ENCODE measurements at regions not wholly inside any gene's neighbourhood (a gene's known extent, or its start where the extent isn't known, plus 50 kb on each side); places are given as distances from the start of the nearest gene placed in this dataset.

GRCh38 chr5:7978114-7978513, 109.2 kb downstream of the MTRR start:
- ChIA-PET POLR2A (no interaction called here), CTCF (no interaction called here)
- no peak overlapping the region for H3K4me3 ChIP-seq (ENCODE audit: low read depth in 2 of 2, low read length in 1 of 2)
- no peaks in the 10 kb centered on the region for H3F3A ChIP-seq (replicated peaks; ENCODE audit: insufficient read depth)
- WGBS (ENCODE audit: low lambda C conversion rate): 3% methylated on average over 1 of the region's 1 CpG
- H3K9ac ChIP-seq: no peak overlapping the region
- H3K9me3 ChIP-seq: no peaks in the 10 kb centered on the region
- H3K36me3 ChIP-seq (replicated peaks in 1 of 2; ENCODE audit: control insufficient read depth in 1 of 2, insufficient read depth in 2 of 2, low read length in 1 of 2): no peaks in the 10 kb centered on the region
- H3K27me3 ChIP-seq (ENCODE audit: insufficient read depth): no peaks in the 10 kb centered on the region; the same call in 1 of the 2 replicates
- no peak overlapping the region for H3K27ac ChIP-seq (ENCODE audit: low read depth in 2 of 2, low read length in 1 of 2)
- H3K9me2 ChIP-seq: no peaks in the 10 kb centered on the region
- no peaks in the 10 kb centered on the region for H4K20me1 ChIP-seq (ENCODE audit: insufficient read depth)
- DNase-seq: no peak
- no peaks in the 10 kb centered on the region for H3K4me1 ChIP-seq (ENCODE audit: control insufficient read depth in 1 of 2, insufficient read depth in 2 of 2, low read depth in 1 of 2, low read length in 1 of 2)
- TF ChIP-seq JUND (IDR thresholded peaks at IDR 0.05): no peak
- TF ChIP-seq EP300 (IDR thresholded peaks at IDR 0.05; ENCODE audit: borderline replicate concordance in 1 of 2, low read depth in 1 of 2, low read length in 1 of 2): no peak
- no peak for TF ChIP-seq CTCF (IDR thresholded peaks at IDR 0.05)
- TF ChIP-seq TCF12 (IDR thresholded peaks at IDR 0.05): no peak
- TF ChIP-seq POLR2AphosphoS5 (IDR thresholded peaks at IDR 0.05; ENCODE audit: low read depth, low read length): no peak
- no peak for TF ChIP-seq RXRA (IDR thresholded peaks at IDR 0.05; ENCODE audit: borderline replicate concordance, low read depth)
- TF ChIP-seq TEAD4 (IDR thresholded peaks at IDR 0.05; ENCODE audit: borderline replicate concordance, insufficient read depth): no peak
- TF ChIP-seq USF2 (IDR thresholded peaks at IDR 0.05; ENCODE audit: borderline replicate concordance, low read depth, low read length): no peak
- no peak for TF ChIP-seq MAX (IDR thresholded peaks at IDR 0.05; ENCODE audit: low read depth)
- TF ChIP-seq NFIC (IDR thresholded peaks at IDR 0.05; ENCODE audit: borderline replicate concordance): no peak
- TF ChIP-seq REST (IDR thresholded peaks at IDR 0.05; ENCODE audit: low read depth, low read length): no peak
- no peaks in the 10 kb centered on the region for H3K79me2 ChIP-seq (ENCODE audit: insufficient read depth)
- no peak overlapping the region for H2AFZ ChIP-seq (ENCODE audit: low read depth)
- no peak overlapping the region for H3K4me2 ChIP-seq

- ChIA-PET CTCF (no interaction called here), POLR2A (no interaction called here)
- Histone ChIP-seq H3K9ac (no peak overlapping the region), H3K4me3 (ENCODE audit: low read depth in 2 of 2, low read length in 1 of 2) (no peak overlapping the region), H3K4me1 (ENCODE audit: control insufficient read depth in 1 of 2, insufficient read depth in 2 of 2, low read depth in 1 of 2, low read length in 1 of 2) (no peaks in the 10 kb centered on the region), H4K20me1 (ENCODE audit: insufficient read depth) (no peaks in the 10 kb centered on the region), H3K36me3 (replicated peaks in 1 of 2; ENCODE audit: control insufficient read depth in 1 of 2, insufficient read depth in 2 of 2, low read length in 1 of 2) (no peaks in the 10 kb centered on the region), H3F3A (replicated peaks; ENCODE audit: insufficient read depth) (no peaks in the 10 kb centered on the region), H3K4me2 (no peak overlapping the region), H3K27ac (ENCODE audit: low read depth in 2 of 2, low read length in 1 of 2) (no peak overlapping the region), H3K27me3 (ENCODE audit: insufficient read depth) (peaks cover 2% of the 10 kb centered on the region; the same call in 1 of the 2 replicates), H3K79me2 (ENCODE audit: insufficient read depth) (no peaks in the 10 kb centered on the region), H3K9me2 (no peaks in the 10 kb centered on the region), H3K9me3 (no peaks in the 10 kb centered on the region), H2AFZ (ENCODE audit: low read depth) (no peak overlapping the region)
- WGBS (ENCODE audit: low lambda C conversion rate): 0% methylated on average over 2 of the region's 2 CpGs
- DNase-seq: no peak
- TF ChIP-seq CTCF (IDR thresholded peaks at IDR 0.05): no peak
- no peak for TF ChIP-seq USF1 (IDR thresholded peaks at IDR 0.05; ENCODE audit: borderline replicate concordance, low read depth)
- TF ChIP-seq TEAD4 (IDR thresholded peaks at IDR 0.05; ENCODE audit: borderline replicate concordance, insufficient read depth): no peak
- TF ChIP-seq SIN3A (IDR thresholded peaks at IDR 0.05; ENCODE audit: borderline replicate concordance, low read depth, low read length): no peak
- no peak for TF ChIP-seq RCOR1 (IDR thresholded peaks at IDR 0.05; ENCODE audit: low read length)
- TF ChIP-seq SMC3 (IDR thresholded peaks at IDR 0.05; ENCODE audit: low read depth, low read length): no peak
- TF ChIP-seq RAD21 (IDR thresholded peaks at IDR 0.05; ENCODE audit: low read length): no peak
- TF ChIP-seq CHD2 (IDR thresholded peaks at IDR 0.05; ENCODE audit: low read length, partially characterized antibody): no peak
- no peak for TF ChIP-seq RXRA (IDR thresholded peaks at IDR 0.05; ENCODE audit: borderline replicate concordance, low read depth)
- no peak for TF ChIP-seq FOXJ3 (CRISPR knock-in tag; IDR thresholded peaks at IDR 0.05)
- no peak for TF ChIP-seq FOSL2 (IDR thresholded peaks at IDR 0.05; ENCODE audit: borderline replicate concordance, low read depth)
Measured at GRCh38 chr5:7978991-7979390, 110.0 kb downstream of the MTRR start.

All from SK-N-SH (cell line).